ENCODE measurements at regions not wholly inside any gene's neighbourhood (a gene's known extent, or its start where the extent isn't known, plus 50 kb on each side); places are given as distances from the start of the nearest gene placed in this dataset.
"Not testable (repeated sequence)": the region's sequence is repeated elsewhere in the genome, so short reads cannot be mapped to it uniquely, and the experiment has no call there.

- not testable (repeated sequence) for TF ChIP-seq U2AF1 (optimal IDR thresholded peaks at IDR 0.05; ENCODE audit: low read depth, low read length); NCOR1 (IDR thresholded peaks at IDR 0.05)
Measured at GRCh38 chr22:11059129-11059528, 4468.9 kb upstream of the OR11H1 start.

Data from K562 (cell line).